ENCODE measurements at regions not wholly inside any gene's neighbourhood (a gene's known extent, or its start where the extent isn't known, plus 50 kb on each side); places are given as distances from the start of the nearest gene placed in this dataset.

DNA sequence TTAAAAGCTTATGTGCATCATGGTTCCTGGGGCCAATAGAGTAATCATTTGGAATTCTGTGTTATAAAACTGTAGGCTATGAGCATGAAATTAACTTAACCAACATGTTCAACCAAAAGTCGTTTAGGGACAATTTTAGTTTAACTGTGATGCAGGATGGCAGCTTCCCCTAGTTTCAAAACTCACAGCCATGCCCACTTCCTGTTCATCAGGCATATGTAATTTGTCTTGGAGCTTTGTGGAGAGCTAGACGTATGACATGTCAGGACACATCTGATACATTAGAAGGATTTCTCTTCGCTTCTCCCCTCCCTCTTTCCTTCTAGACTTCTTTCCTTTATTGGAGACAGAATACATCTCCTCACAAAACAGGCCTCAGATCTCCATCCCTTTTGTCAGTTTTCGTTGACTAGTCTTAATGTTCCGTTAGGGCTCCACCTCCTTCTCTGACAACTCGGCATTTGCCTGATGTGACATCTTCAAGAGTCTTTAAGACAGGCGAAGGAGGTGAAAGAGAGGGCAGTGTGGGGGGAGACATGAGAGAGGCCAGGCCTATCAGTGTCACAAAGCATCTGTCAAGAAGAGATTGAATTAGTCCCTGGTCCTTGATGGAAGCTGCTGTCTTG, 176.0 kb downstream of the MSX2 start:
- TF ChIP-seq, protein P1, sequence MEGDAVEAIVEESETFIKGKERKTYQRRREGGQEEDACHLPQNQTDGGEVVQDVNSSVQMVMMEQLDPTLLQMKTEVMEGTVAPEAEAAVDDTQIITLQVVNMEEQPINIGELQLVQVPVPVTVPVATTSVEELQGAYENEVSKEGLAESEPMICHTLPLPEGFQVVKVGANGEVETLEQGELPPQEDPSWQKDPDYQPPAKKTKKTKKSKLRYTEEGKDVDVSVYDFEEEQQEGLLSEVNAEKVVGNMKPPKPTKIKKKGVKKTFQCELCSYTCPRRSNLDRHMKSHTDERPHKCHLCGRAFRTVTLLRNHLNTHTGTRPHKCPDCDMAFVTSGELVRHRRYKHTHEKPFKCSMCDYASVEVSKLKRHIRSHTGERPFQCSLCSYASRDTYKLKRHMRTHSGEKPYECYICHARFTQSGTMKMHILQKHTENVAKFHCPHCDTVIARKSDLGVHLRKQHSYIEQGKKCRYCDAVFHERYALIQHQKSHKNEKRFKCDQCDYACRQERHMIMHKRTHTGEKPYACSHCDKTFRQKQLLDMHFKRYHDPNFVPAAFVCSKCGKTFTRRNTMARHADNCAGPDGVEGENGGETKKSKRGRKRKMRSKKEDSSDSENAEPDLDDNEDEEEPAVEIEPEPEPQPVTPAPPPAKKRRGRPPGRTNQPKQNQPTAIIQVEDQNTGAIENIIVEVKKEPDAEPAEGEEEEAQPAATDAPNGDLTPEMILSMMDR (IDR thresholded peaks at IDR 0.05), result no peak

DNA sequence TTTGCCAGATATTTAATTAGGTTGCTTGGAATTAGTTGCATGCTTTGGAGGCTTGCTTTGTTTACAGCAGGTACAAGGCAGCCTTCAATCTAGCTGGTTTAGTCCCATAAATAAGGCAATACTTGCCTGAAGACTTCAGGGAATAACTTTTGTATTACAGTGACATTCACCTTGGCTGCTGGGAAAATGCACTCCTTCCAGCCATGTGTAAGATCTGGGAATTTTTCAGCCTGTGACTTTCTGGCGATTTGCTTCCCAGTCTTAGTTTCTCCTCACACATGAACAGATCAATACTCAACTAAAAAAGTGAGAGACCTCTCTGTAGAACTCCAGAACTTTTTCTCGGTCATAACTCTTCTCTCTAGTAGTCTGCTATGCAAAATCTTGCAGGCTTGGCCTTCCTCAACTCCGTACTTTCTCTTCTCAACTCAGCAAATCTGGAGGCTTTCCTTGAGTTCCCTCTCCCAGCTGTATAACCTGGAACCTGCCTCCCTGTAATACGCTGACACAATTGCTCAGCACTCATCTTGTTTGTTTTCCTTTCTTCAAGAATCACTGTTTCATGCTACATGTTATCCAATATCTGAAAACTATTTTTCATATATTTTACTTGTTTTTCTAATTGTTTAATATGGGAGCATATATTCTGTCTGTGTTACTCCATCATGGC, 173.0 kb downstream of the MSX2 start:
- TF ChIP-seq, protein P1 (IDR thresholded peaks at IDR 0.05), result no peak

DNA sequence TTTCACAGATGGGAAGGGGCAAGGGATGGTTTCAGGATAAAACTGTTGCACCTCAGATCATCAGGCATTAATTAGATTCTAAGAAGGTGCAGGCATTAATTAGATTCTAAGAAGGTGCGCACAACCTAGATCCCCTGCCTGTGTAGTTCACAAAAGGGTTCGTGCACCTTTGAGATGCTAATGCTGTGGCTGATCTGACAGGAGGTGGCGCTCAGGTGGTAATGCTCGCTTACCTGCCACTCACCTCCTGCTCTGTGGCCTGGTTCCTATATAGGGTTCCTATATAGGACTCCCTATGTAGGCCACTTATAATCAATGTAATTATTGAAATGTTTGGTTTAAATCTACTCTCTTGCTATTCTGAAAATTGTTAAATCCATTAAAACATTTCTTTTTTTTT, 171.0 kb downstream of the MSX2 start:
- TF ChIP-seq, protein P1 (IDR thresholded peaks at IDR 0.05), result peak; percentile 8; the same call in 1 of the 2 replicates

- TF ChIP-seq, protein P1 (IDR thresholded peaks at IDR 0.05), result no peak
Observed at GRCh38 chr5:174892742-174893141, 168.4 kb downstream of the MSX2 start.

DNA sequence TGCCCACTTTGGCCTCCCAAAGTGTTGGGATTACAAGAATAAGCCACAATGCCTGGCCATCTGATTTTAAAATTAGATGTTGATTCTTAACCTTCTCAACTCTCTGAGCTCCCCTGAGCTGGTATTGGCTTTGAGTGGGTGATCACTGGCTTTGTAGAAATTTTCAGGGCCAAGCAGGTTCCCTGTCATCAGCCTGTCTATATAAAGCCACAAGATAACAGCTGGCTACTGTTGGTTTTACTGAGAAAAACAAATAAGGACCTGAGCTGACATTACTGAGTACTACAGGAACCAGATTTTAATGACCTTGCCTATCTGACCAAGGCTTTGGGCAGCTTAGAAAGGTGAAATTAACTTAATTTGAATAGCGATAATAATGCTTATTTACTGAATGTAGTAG, 153.6 kb downstream of the MSX2 start:
- TF ChIP-seq, protein P1 (IDR thresholded peaks at IDR 0.05), result no peak

DNA sequence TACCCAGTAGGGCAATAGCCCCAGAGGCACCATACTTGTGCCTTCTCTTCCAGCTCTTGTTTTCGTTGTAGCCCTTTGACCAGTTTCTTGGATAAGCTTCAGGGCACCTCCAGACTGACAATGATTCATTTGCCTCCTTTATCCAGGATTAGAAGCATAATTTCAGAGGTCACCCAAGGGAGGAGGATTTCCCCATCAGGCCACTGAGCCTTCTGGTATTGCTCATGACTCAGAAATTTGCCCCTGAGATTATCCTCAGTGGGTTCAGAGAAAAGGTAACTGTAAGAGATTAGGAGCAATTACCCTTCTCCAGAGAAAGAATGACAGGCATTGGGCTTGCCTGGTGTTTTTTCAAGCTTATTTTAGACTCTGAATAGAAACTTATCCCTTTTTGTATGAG, 147.9 kb downstream of the MSX2 start:
- TF ChIP-seq, protein P1 (IDR thresholded peaks at IDR 0.05), result no peak

- TF ChIP-seq, protein P1 (IDR thresholded peaks at IDR 0.05), result no peak
Observed at GRCh38 chr5:174852143-174852542, 127.8 kb downstream of the MSX2 start.
